HL-60 (cell line): ENCODE measurements at regions not wholly inside any gene's neighbourhood (a gene's known extent, or its start where the extent isn't known, plus 50 kb on each side); places are given as distances from the start of the nearest gene placed in this dataset.

Experiments
- DNase-seq, 2 experiments: peaks; one replicate each; pipeline ENCODE4 v3.0.0-alpha.2; 2010 to 2020; ENCODE audit warnings: low read depth in 1 of 2, low spot score in 1 of 2
- H3K27ac ChIP-seq: fragments of 250-450 bp; sonication (Bioruptor Pico); replicated peaks from 2 replicates; pipeline ENCODE4 v1.5.1; 2020; ENCODE audit warnings: mild to moderate bottlenecking, moderate library complexity
- H3K27me3 ChIP-seq: fragments of 250-450 bp; sonication (Bioruptor Pico); 2 replicates; pipeline ENCODE4 v1.5.1; 2021; ENCODE audit warnings: mild to moderate bottlenecking, moderate library complexity; ENCODE audit not compliant: insufficient read depth, poor library complexity, severe bottlenecking
- H3K4me3 ChIP-seq: replicated peaks from 2 replicates; pipeline ENCODE4 v1.5.1; 2011; ENCODE audit warnings: mild to moderate bottlenecking, control low read depth, low read length; ENCODE audit not compliant: insufficient read depth
- CTCF ChIP-seq: IDR thresholded peaks from one replicate; pipeline ENCODE4 v1.5.1; 2011; ENCODE audit warnings: low read length, control low read depth, inconsistent platforms; ENCODE audit not compliant: insufficient read depth
- GABPA ChIP-seq: IDR thresholded peaks from 2 replicates; pipeline ENCODE4 v1.6.1; 2012; ENCODE audit warnings: low read depth
- POLR2AphosphoS5 ChIP-seq: IDR thresholded peaks from 2 replicates; pipeline ENCODE4 v1.6.1; 2012; ENCODE audit warnings: low read depth
- REST ChIP-seq: IDR thresholded peaks from 2 replicates; pipeline ENCODE4 v1.6.1; 2012; ENCODE audit warnings: low read depth; ENCODE audit not compliant: insufficient replicate concordance
- SPI1 ChIP-seq: IDR thresholded peaks from 2 replicates; pipeline ENCODE4 v1.6.1; 2012; ENCODE audit warnings: low read depth, mild to moderate bottlenecking, borderline replicate concordance

- DNase-seq = no peak
- no peak overlapping the region for H3K27ac ChIP-seq
These were observed 708.9 kb upstream of the NRSN1 start for GRCh38 chr6:23417133-23417532.

DNA sequence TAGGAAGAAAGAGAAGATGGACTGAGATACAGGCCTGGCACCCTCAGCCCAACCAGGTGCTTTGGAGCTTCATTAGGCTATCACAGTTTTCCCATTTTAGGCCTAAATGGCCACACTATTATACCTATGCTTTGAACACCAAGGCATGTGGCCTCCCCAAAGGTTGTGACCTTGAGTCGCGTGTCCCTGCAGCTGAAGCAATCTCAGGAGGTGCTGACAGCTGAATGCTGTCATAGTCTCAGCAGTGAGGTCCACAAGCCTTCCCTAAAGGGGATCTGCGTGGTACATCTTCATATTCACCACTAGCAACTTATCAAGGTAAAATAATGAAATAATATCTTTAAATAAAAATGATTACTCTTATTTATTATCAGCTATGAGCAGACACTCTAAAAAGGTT, 707.9 kb upstream of the NRSN1 start:
- DNase-seq = no peak
- H3K27ac ChIP-seq = no peak overlapping the region
- no peak overlapping the region for H3K4me3 ChIP-seq
- no peaks in the 10 kb centered on the region for H3K27me3 ChIP-seq
- no peak for TF ChIP-seq CTCF

More at GRCh38 chr6:23417133-23417532, 708.9 kb upstream of the NRSN1 start:
- TF ChIP-seq GABPA = no peak
- no peak for TF ChIP-seq POLR2AphosphoS5
- no peak for TF ChIP-seq CTCF
- no peak for TF ChIP-seq REST
- no peak for TF ChIP-seq SPI1
- Histone ChIP-seq H3K27me3 (no peaks in the 10 kb centered on the region), H3K4me3 (no peak overlapping the region)

GRCh38 chr6:23419046-23419445, 707.0 kb upstream of the NRSN1 start:
- Histone ChIP-seq H3K27me3 (no peaks in the 10 kb centered on the region), H3K27ac (no peak overlapping the region), H3K4me3 (no peak overlapping the region)
- TF ChIP-seq CTCF = no peak
- TF ChIP-seq POLR2AphosphoS5 = no peak
- no peak for TF ChIP-seq REST
- no peak for TF ChIP-seq SPI1
- no peak for TF ChIP-seq GABPA
- no peak for DNase-seq

- Histone ChIP-seq H3K27ac (no peak overlapping the region), H3K27me3 (no peaks in the 10 kb centered on the region), H3K4me3 (no peak overlapping the region)
- TF ChIP-seq GABPA (no peak), REST (no peak), SPI1 (no peak), CTCF (no peak), POLR2AphosphoS5 (no peak)
- DNase-seq = no peak
These were observed 705.2 kb upstream of the NRSN1 start for GRCh38 chr6:23420659-23421350.
